Fibroblast of lung (primary cell): ENCODE measurements at regions not wholly inside any gene's neighbourhood (a gene's known extent, or its start where the extent isn't known, plus 50 kb on each side); places are given as distances from the start of the nearest gene placed in this dataset.
"Not testable (repeated sequence)": the region's sequence is repeated elsewhere in the genome, so short reads cannot be mapped to it uniquely, and the experiment has no call there.

ENCODE experiments used
- DNase-seq, 2 donors: peaks; one replicate each; pipeline versions ENCODE4 v3.0.0 to v3.0.0-alpha.2; 2010; ENCODE audit warnings: low read depth in 2 of 2
- H2AFZ ChIP-seq: 2 replicates; pipeline ENCODE4 v1.5.1; 2012; ENCODE audit warnings: low read length, control low read depth, inconsistent platforms
- H3K27ac ChIP-seq: 2 replicates; pipeline ENCODE4 v1.5.1; 2011; ENCODE audit warnings: low read length, control low read depth; ENCODE audit not compliant: insufficient read depth
- H3K27me3 ChIP-seq: 2 replicates; pipeline ENCODE4 v1.5.1; 2011; ENCODE audit warnings: mild to moderate bottlenecking, low read length; ENCODE audit not compliant: control insufficient read depth, insufficient read depth
- H3K36me3 ChIP-seq: 2 replicates; pipeline ENCODE4 v1.5.1; 2011; ENCODE audit warnings: low read length; ENCODE audit not compliant: control insufficient read depth, insufficient read depth
- H3K4me1 ChIP-seq: 2 replicates; pipeline ENCODE4 v1.5.1; 2011; ENCODE audit warnings: low read length; ENCODE audit not compliant: control insufficient read depth, insufficient read depth; ENCODE audit errors: extremely low read depth
- H3K4me2 ChIP-seq: 2 replicates; pipeline ENCODE4 v1.5.1; 2011; ENCODE audit warnings: low read length, control low read depth; ENCODE audit not compliant: insufficient read depth; ENCODE audit errors: extremely low read depth
- H3K4me3 ChIP-seq, 4 experiments: fragments of 200-600 bp in 1 of 4; sonication (generic) in 1 of 4; replicated peaks in 1 of 4; 2 replicates each; pipeline ENCODE4 v1.5.1; 2011 to 2016; ENCODE audit warnings: low read length in 4 of 4, low read depth in 3 of 4, mild to moderate bottlenecking in 3 of 4, control low read depth in 2 of 4, inconsistent platforms in 1 of 4, mixed read lengths in 1 of 4; ENCODE audit not compliant: insufficient read depth in 1 of 4; ENCODE audit errors: control extremely low read depth in 1 of 4
- H3K79me2 ChIP-seq: 2 replicates; pipeline ENCODE4 v1.5.1; 2012; ENCODE audit warnings: mild to moderate bottlenecking, low read length, inconsistent platforms; ENCODE audit not compliant: control insufficient read depth, insufficient read depth
- H3K9ac ChIP-seq: 2 replicates; pipeline ENCODE4 v1.5.1; 2011; ENCODE audit warnings: mild to moderate bottlenecking, low read length, control low read depth; ENCODE audit not compliant: insufficient read depth
- H3K9me3 ChIP-seq: 2 replicates; pipeline ENCODE4 v1.5.1; 2012; ENCODE audit warnings: low read depth, low read length; ENCODE audit not compliant: control insufficient read depth, insufficient read depth
- H4K20me1 ChIP-seq: 2 replicates; pipeline ENCODE4 v1.5.1; 2011; ENCODE audit warnings: low read length; ENCODE audit not compliant: control insufficient read depth, insufficient read depth; ENCODE audit errors: extremely low read depth

GRCh38 chr16:32038783-32039496 is 165.3 kb downstream of the ZNF267 start:
- H2AFZ ChIP-seq, H3K4me1 ChIP-seq, H4K20me1 ChIP-seq, H3K79me2 ChIP-seq, H3K4me2 ChIP-seq, H3K9me3 ChIP-seq, H3K4me3 ChIP-seq, H3K27me3 ChIP-seq, H3K36me3 ChIP-seq, DNase-seq, H3K27ac ChIP-seq, H3K9ac ChIP-seq: not testable (repeated sequence)

DNA sequence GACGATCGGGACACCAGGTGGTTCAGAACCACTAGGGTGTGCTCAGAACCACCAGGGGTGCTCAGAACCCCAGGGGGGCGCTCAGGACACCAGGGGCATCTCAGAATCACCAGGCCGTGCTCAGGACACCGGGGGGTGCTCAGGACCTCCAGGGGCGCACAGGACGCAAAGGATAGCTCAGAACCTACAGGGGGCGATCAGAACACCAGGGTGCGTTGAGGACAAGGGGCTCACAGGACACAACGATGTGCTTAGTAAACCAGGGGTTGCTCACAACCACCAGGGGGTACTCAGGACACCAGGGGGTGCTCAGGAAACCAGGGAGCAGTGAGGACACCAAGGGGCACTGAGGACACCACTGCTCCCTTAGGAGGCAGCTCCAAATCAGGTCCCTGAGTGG is 166.3 kb downstream of the ZNF267 start:
- not testable (repeated sequence) for H3K9me3 ChIP-seq, H4K20me1 ChIP-seq, H3K27ac ChIP-seq, H3K79me2 ChIP-seq, H3K27me3 ChIP-seq, H3K36me3 ChIP-seq, H3K9ac ChIP-seq, H3K4me2 ChIP-seq, H2AFZ ChIP-seq, DNase-seq, H3K4me1 ChIP-seq, H3K4me3 ChIP-seq

GRCh38 chr16:32066016-32066651 is 187.0 kb upstream of the TP53TG3D start:
- not testable (repeated sequence) for H3K9ac ChIP-seq, DNase-seq, H3K4me2 ChIP-seq, H3K79me2 ChIP-seq, H2AFZ ChIP-seq, H3K4me3 ChIP-seq, H3K27me3 ChIP-seq, H3K36me3 ChIP-seq, H3K4me1 ChIP-seq, H4K20me1 ChIP-seq, H3K27ac ChIP-seq, H3K9me3 ChIP-seq

GRCh38 chr16:32071586-32071985 is 181.5 kb upstream of the TP53TG3D start:
- not testable (repeated sequence) for H3K4me3 ChIP-seq, H4K20me1 ChIP-seq, H3K27ac ChIP-seq, H3K9me3 ChIP-seq, H3K79me2 ChIP-seq, H3K4me1 ChIP-seq, H2AFZ ChIP-seq, H3K4me2 ChIP-seq, H3K36me3 ChIP-seq, DNase-seq, H3K27me3 ChIP-seq, H3K9ac ChIP-seq

DNA sequence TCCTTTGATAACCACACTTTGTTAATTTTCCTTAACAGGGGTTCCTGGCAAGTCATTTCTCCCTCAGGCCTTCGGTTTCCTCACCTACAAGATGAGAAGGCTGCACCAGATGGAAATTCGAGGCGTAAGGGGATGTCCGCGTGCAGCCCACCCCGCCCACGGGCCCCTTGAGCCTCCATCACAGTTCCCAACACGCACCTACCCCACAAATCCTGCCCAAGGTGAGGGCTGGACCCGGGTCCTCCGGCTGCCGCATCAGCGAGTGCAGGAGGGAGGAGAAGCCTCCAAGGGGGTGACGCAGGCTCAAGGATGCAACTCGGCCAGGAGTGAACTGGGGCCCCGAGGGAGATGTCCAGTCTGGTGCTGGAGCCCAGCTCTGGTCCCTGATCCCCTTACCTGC is 169.2 kb upstream of the TP53TG3D start:
- DNase-seq, H3K4me3 ChIP-seq, H3K9me3 ChIP-seq, H3K4me1 ChIP-seq, H3K27me3 ChIP-seq, H3K27ac ChIP-seq, H2AFZ ChIP-seq, H3K79me2 ChIP-seq, H3K36me3 ChIP-seq, H3K9ac ChIP-seq, H3K4me2 ChIP-seq, H4K20me1 ChIP-seq: not testable (repeated sequence)

GRCh38 chr16:32084656-32085401 is 168.3 kb upstream of the TP53TG3D start:
- H4K20me1 ChIP-seq, H3K27me3 ChIP-seq, DNase-seq, H2AFZ ChIP-seq, H3K9ac ChIP-seq, H3K79me2 ChIP-seq, H3K4me3 ChIP-seq, H3K9me3 ChIP-seq, H3K4me2 ChIP-seq, H3K27ac ChIP-seq, H3K36me3 ChIP-seq, H3K4me1 ChIP-seq: not testable (repeated sequence)
